Smooth muscle cell (in vitro differentiated cells): ENCODE measurements at regions not wholly inside any gene's neighbourhood (a gene's known extent, or its start where the extent isn't known, plus 50 kb on each side); places are given as distances from the start of the nearest gene placed in this dataset.

Experiments
- DNase-seq: peaks from one replicate; lab custom pipeline; 2025; ENCODE audit not compliant: unreplicated experiment; lab: John Stamatoyannopoulos, UW
- H2AFZ ChIP-seq: fragments of 200-600 bp; sonication (generic); 2 replicates; pipeline ENCODE4 v1.6.0; 2016; ENCODE audit warnings: antibody characterized with exemption, low read depth, mild to moderate bottlenecking
- H3F3A ChIP-seq: fragments of 200-600 bp; sonication (generic); 2 replicates; pipeline ENCODE4 v1.6.0; 2017; ENCODE audit warnings: antibody characterized with exemption, low read depth
- H3K27ac ChIP-seq: fragments of 200-600 bp; sonication (generic); 2 replicates; pipeline ENCODE4 v1.5.1; 2016; ENCODE audit warnings: low read depth, mild to moderate bottlenecking
- H3K27me3 ChIP-seq: fragments of 200-600 bp; sonication (generic); 2 replicates; pipeline ENCODE4 v1.6.1; 2016; ENCODE audit warnings: low read depth, mild to moderate bottlenecking
- H3K36me3 ChIP-seq: fragments of 200-600 bp; sonication (generic); 2 replicates; pipeline ENCODE4 v1.5.1; 2016; ENCODE audit warnings: low read depth
- H3K4me1 ChIP-seq: fragments of 200-600 bp; sonication (generic); 2 replicates; pipeline ENCODE4 v1.5.1; 2016; ENCODE audit warnings: low read depth
- H3K4me2 ChIP-seq: fragments of 200-600 bp; sonication (generic); 2 replicates; pipeline ENCODE4 v1.6.0; 2016; ENCODE audit warnings: mild to moderate bottlenecking
- H3K4me3 ChIP-seq: fragments of 200-600 bp; sonication (generic); 2 replicates; pipeline ENCODE4 v1.5.1; 2016; ENCODE audit warnings: mild to moderate bottlenecking
- H3K79me2 ChIP-seq: fragments of 200-600 bp; sonication (generic); 2 replicates; pipeline ENCODE4 v1.6.0; 2016; ENCODE audit warnings: low read depth, mild to moderate bottlenecking
- H3K9ac ChIP-seq: fragments of 200-600 bp; sonication (generic); 2 replicates; pipeline ENCODE4 v1.6.0; 2016; ENCODE audit warnings: low read depth
- H3K9me3 ChIP-seq: fragments of 200-600 bp; sonication (generic); replicated peaks from 2 replicates; pipeline ENCODE4 v1.5.1; 2016; ENCODE audit warnings: low read depth
- H4K20me1 ChIP-seq: fragments of 200-600 bp; sonication (generic); 2 replicates; pipeline ENCODE4 v1.6.0; 2016; ENCODE audit warnings: low read depth
- whole genome bisulfite sequencing: methylation state at CpG from one replicate; pipeline ENCODE4 v1.1.7; 2016; ENCODE audit warnings: low lambda C conversion rate; 5-methylcytosine and 5-hydroxymethylcytosine counted together
- TF ChIP-seq, protein P1 (sequence below): fragments of 200-600 bp; sonication (generic); IDR thresholded peaks from 2 replicates; pipeline ENCODE4 v1.5.1; 2017; ENCODE audit warnings: borderline replicate concordance, mild to moderate bottlenecking, antibody characterized with exemption; ENCODE audit not compliant: insufficient read depth, poor library complexity, severe bottlenecking

DNA sequence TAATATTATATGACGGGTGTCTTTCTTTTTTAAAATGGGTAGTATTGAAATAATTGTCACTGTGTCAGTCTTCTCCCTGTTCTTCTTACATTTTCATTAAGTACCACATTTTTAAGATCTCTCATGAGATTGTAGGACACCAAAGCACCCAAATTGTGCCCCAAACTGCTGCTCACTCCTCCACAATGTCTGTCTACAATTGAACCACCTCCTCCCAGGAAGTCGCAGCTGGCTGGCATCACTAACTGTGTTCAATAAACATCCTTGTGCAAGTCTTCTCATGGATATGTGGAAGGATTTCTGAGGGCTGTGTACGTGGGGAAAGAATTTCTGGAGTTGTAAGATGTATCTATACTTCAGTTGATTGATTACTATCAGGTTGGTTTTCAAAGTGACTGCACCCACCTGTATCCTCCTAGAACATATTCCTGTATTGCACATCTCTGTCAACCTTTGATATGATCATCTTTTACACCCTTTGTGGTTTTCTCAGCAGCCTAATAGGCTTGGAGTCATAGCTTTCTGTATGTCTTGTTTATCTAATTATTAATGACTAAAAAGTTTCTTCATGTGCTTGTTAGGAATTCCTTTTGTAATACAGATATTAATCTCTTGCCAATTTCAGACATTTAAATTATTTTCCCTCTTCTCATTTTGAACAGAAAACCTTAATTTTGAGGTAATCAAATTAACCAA, 774.9 kb downstream of the RNF144A start:
- H3K9me3 ChIP-seq, result no peaks in the 10 kb centered on the region
- peaks cover 7% of the 10 kb centered on the region for H3K4me1 ChIP-seq
- no peaks in the 10 kb centered on the region for H3K27me3 ChIP-seq
- no peak overlapping the region for H3K27ac ChIP-seq
- no peaks in the 10 kb centered on the region for H3F3A ChIP-seq
- H3K4me2 ChIP-seq, result no peak overlapping the region
- TF ChIP-seq, protein P1, sequence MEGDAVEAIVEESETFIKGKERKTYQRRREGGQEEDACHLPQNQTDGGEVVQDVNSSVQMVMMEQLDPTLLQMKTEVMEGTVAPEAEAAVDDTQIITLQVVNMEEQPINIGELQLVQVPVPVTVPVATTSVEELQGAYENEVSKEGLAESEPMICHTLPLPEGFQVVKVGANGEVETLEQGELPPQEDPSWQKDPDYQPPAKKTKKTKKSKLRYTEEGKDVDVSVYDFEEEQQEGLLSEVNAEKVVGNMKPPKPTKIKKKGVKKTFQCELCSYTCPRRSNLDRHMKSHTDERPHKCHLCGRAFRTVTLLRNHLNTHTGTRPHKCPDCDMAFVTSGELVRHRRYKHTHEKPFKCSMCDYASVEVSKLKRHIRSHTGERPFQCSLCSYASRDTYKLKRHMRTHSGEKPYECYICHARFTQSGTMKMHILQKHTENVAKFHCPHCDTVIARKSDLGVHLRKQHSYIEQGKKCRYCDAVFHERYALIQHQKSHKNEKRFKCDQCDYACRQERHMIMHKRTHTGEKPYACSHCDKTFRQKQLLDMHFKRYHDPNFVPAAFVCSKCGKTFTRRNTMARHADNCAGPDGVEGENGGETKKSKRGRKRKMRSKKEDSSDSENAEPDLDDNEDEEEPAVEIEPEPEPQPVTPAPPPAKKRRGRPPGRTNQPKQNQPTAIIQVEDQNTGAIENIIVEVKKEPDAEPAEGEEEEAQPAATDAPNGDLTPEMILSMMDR, result no peak
- no peaks in the 10 kb centered on the region for H3K79me2 ChIP-seq
- H2AFZ ChIP-seq, result no peak overlapping the region
- 89% methylated on average over 3 of the region's 3 CpGs for WGBS
- DNase-seq, result no peak
- H3K4me3 ChIP-seq, result no peak overlapping the region
- no peaks in the 10 kb centered on the region for H3K36me3 ChIP-seq
- H3K9ac ChIP-seq, result no peak overlapping the region
- H4K20me1 ChIP-seq, result no peaks in the 10 kb centered on the region

DNA sequence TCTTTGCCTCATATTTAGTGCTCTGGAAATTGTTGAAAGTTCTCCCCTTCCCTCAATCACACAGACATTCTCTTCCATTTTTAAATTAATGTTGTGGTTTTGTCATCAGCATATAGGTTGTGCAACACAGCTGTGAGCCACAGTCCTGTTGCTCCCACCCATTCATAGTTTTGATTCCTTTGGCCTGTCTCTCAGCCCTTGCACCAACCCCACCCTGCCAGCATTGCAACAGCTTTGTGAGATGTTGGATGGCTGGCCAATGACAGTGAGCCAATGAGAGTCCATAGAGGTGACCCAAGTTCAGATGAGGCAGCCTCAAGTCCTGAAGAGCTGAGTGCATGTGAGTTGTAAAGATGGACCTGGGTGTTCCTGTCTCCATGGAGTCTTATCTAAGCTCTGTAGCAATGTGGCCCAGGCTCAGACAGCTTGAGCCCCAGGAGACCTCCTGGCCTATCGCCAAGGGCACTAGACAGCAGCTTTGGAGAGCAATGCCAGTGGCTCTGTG, 775.5 kb downstream of the RNF144A start:
- TF ChIP-seq, protein P1, result no peak
- Histone ChIP-seq H3K4me1 (peaks cover 7% of the 10 kb centered on the region), H3K79me2 (no peaks in the 10 kb centered on the region), H3K27ac (no peak overlapping the region), H3K4me3 (no peak overlapping the region), H3K9me3 (no peaks in the 10 kb centered on the region), H4K20me1 (no peaks in the 10 kb centered on the region), H3K27me3 (no peaks in the 10 kb centered on the region), H3K4me2 (no peak overlapping the region), H3K36me3 (no peaks in the 10 kb centered on the region), H3K9ac (no peak overlapping the region), H2AFZ (no peak overlapping the region), H3F3A (no peaks in the 10 kb centered on the region)
- WGBS, result 100% methylated on average over 1 of the region's 1 CpG
- no peak for DNase-seq

DNA sequence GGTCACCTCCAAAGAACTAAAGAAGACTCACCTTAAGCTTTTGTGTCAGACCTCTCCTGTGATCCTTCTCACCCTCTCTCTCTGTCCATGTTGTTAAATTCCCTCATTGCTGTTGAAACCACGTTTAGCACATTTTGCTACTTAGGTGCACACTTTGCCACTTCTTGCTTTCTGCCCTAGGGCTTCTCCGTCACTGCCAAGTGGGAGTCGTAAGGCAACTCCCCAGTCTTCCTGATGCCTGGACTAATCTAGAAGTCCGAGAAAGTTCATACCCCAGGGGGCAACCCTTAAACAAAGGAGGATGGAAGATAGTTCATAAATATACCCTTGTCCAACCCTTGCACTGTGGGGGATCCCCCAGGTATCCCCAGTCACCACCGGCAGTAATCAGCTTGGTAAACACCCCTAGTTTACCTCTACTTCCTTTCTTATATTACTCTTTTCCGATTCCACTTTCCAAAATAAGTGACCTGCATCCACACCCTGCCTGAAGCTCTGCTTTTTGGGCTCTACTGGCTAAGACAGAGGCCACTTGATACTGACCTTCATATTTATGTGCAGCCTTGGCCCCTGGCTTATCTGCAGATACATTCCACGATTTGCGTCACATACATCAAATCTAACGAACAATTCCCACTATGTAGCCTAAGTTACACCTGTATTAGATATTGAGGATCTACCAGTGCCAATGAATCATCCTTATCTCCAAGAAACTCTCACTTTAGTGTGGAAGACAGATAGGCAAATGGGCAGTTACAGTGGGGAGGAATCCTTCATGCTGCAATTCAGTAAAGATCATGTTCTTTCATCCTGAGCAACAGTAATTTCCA, 776.2 kb downstream of the RNF144A start:
- H3F3A ChIP-seq, result no peaks in the 10 kb centered on the region
- DNase-seq, result no peak
- no peaks in the 10 kb centered on the region for H3K36me3 ChIP-seq
- no peak overlapping the region for H3K4me3 ChIP-seq
- WGBS, result 86% methylated on average over 9 of the region's 9 CpGs
- no peaks in the 10 kb centered on the region for H3K79me2 ChIP-seq
- no peaks in the 10 kb centered on the region for H3K27me3 ChIP-seq
- TF ChIP-seq, protein P1, result no peak
- H3K4me2 ChIP-seq, result no peak overlapping the region
- H3K27ac ChIP-seq, result no peak overlapping the region
- H2AFZ ChIP-seq, result no peak overlapping the region
- no peaks in the 10 kb centered on the region for H4K20me1 ChIP-seq
- no peaks in the 10 kb centered on the region for H3K9me3 ChIP-seq
- H3K9ac ChIP-seq, result no peak overlapping the region
- H3K4me1 ChIP-seq, result peaks cover 7% of the 10 kb centered on the region
